SK-N-MC (cell line): ENCODE measurements at regions not wholly inside any gene's neighbourhood (a gene's known extent, or its start where the extent isn't known, plus 50 kb on each side); places are given as distances from the start of the nearest gene placed in this dataset.

Experiments
- EZH2 ChIP-seq: fragments of 200-600 bp; sonication (generic); IDR thresholded peaks from one replicate; pipeline ENCODE4 v1.6.1; 2017; ENCODE audit warnings: antibody characterized with exemption
- FOXP2 ChIP-seq: optimal IDR thresholded peaks from 2 replicates; pipeline ENCODE3; 2011; ENCODE audit warnings: mild to moderate bottlenecking, moderate library complexity; ENCODE audit not compliant: insufficient read depth; ENCODE audit errors: extremely low read length, control extremely low read depth
- POLR2AphosphoS5 ChIP-seq: IDR thresholded peaks from 2 replicates; pipeline ENCODE4 v1.6.1; 2012; ENCODE audit warnings: mild to moderate bottlenecking, low read depth, low read length, borderline replicate concordance

DNA sequence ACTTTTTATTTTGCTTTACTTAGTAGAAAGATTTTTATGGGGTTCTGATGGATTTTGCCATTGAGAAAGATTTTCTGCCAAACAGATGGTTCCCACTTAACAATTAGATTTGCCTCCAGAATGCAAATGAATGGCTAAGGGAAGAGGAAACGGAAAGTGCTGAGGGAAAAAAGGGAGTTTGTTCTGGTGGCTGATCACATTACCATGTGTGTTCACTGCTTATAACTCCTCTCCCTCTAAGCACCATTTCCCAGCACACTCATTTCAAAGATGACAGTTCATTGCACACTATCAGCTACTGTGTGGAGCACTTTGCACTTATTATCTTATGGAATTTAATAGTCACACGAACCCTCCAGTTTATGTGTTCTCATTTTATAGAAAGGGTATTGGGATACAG lies 68.0 kb upstream of the GRID2 start:
- TF ChIP-seq EZH2 (no peak), POLR2AphosphoS5 (no peak), FOXP2 (no peak)
